ENCODE measurements at regions not wholly inside any gene's neighbourhood (a gene's known extent, or its start where the extent isn't known, plus 50 kb on each side); places are given as distances from the start of the nearest gene placed in this dataset. TPM values are rescaled to one million over a fixed set of nuclear protein-coding genes. Genes with fewer than 3 reads are reported as not detected.
"Not testable (repeated sequence)": the region's sequence is repeated elsewhere in the genome, so short reads cannot be mapped to it uniquely, and the experiment has no call there.

DNA sequence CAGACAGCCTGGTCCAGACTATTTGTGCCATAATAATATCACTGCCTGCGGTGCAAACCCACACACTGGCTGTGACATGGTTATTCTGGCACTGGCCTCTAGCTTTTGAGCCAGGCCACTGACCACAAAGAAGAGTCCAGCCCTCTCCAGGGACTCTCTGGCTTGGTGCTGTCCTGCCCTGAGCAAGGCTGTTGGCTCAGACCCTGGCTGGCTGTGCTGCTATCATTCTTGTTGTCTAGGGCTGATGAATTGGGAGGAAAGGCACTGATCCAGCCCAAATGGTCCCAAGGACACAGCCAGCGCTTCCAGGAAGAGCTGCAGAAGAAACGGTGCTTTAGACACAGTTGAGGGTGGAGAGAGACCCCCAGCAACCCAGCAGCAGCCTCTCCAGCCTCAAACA lies 80.8 kb downstream of the TMEM130 start:
- WGBS, 2 donors = 52 to 58% methylated on average over 3 of the region's 3 CpGs
- Histone ChIP-seq H3K4me3 (no peak overlapping the region), H3K4me1 (no peaks in the 10 kb centered on the region), H3K36me3 (no peaks in the 10 kb centered on the region), H3K9me3 (peaks cover 0 to 3% (median 0%) of the 10 kb centered on the region in 4 donors), H3K27me3 (no peaks in the 10 kb centered on the region), H3K27ac (no peak overlapping the region)
- DNase-seq (ENCODE audit: low spot score in 2 of 2) = no peak
- no peak for TF ChIP-seq EP300 (IDR thresholded peaks at IDR 0.05)
- TF ChIP-seq, protein P1, sequence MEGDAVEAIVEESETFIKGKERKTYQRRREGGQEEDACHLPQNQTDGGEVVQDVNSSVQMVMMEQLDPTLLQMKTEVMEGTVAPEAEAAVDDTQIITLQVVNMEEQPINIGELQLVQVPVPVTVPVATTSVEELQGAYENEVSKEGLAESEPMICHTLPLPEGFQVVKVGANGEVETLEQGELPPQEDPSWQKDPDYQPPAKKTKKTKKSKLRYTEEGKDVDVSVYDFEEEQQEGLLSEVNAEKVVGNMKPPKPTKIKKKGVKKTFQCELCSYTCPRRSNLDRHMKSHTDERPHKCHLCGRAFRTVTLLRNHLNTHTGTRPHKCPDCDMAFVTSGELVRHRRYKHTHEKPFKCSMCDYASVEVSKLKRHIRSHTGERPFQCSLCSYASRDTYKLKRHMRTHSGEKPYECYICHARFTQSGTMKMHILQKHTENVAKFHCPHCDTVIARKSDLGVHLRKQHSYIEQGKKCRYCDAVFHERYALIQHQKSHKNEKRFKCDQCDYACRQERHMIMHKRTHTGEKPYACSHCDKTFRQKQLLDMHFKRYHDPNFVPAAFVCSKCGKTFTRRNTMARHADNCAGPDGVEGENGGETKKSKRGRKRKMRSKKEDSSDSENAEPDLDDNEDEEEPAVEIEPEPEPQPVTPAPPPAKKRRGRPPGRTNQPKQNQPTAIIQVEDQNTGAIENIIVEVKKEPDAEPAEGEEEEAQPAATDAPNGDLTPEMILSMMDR (IDR thresholded peaks at IDR 0.05) = no peak
- TF ChIP-seq POLR2A (IDR thresholded peaks at IDR 0.05) = no peak

GRCh38 chr7:98794453-98794852 lies 75.4 kb downstream of the TMEM130 start:
- not testable (repeated sequence) for H3K27me3 ChIP-seq; H3K36me3 ChIP-seq; H3K4me3 ChIP-seq; H3K9me3 ChIP-seq; DNase-seq (ENCODE audit: low spot score in 2 of 2); H3K4me1 ChIP-seq; H3K27ac ChIP-seq
- 94% methylated on average over 4 of the region's 4 CpGs for WGBS, 2 donors

DNA sequence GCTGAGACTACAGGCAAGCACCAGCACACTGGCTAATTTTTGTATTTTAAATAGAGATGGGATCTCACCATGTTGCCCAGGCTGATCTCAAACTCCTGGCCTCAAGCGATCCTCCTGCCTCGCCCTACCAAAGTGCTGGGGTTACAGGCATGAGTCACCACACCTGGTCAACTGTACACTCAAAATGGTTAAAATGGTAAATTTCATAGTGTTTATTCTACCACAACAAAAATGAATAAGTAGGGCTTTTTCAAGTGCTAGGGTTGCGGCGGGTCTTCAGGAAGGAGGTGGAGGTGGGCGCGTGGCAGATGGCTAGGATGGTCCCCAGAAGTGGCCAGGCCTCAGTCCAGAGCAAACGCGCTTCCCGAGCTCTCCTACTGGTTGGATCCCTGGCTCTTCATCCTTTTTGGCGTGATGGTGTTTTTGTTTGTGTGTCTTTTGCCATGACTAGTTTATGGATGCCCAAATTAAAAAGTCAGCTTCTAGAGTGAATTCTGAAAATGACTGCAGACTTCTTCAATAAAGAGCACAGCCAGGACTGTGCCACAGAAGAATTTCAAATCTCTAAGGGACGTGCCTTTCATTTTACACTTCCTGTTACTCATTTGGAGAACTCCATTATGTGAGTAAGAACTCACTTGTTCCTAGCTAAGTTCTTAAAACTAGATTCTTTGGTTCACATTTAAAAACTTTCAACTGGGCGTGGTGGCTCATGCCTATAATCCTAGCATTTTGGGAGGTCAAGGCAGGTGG lies 73.9 kb downstream of the TMEM130 start:
- no peak overlapping the region for H3K27ac ChIP-seq
- 87 to 89% methylated on average over 12 of the region's 12 CpGs for WGBS, 2 donors

More for the DNA sequence above, 73.9 kb downstream of the TMEM130 start:
- peaks cover 0 to 10% (median 0%) of the 10 kb centered on the region in 4 donors for H3K9me3 ChIP-seq
- H3K27me3 ChIP-seq = no peaks in the 10 kb centered on the region
- no peaks in the 10 kb centered on the region for H3K4me1 ChIP-seq
- no peak for DNase-seq (ENCODE audit: low spot score in 2 of 2)
- TF ChIP-seq, protein P1 (IDR thresholded peaks at IDR 0.05) = no peak
- no peak for TF ChIP-seq POLR2A (IDR thresholded peaks at IDR 0.05)
- no peak for TF ChIP-seq EP300 (IDR thresholded peaks at IDR 0.05)
- no peaks in the 10 kb centered on the region for H3K36me3 ChIP-seq
- H3K4me3 ChIP-seq = no peak overlapping the region

Small RNAs in the stretch of these regions (small RNA-seq; reads per million reads assigned to genes)
- not detected for gene RNU6-393P

All from tibial nerve (tissue), 4 donors.